ENCODE measurements at regions not wholly inside any gene's neighbourhood (a gene's known extent, or its start where the extent isn't known, plus 50 kb on each side); places are given as distances from the start of the nearest gene placed in this dataset.

- no peak for DNase-seq
Measured at GRCh38 chr6:3523271-3523670, 66.4 kb upstream of the SLC22A23 start.

- no peak for DNase-seq
Measured at GRCh38 chr6:3522561-3523260, 65.9 kb upstream of the SLC22A23 start.

- DNase-seq: no peak
Measured at GRCh38 chr6:3520281-3521230, 63.7 kb upstream of the SLC22A23 start.

GRCh38 chr6:3518356-3519190 is 61.7 kb upstream of the SLC22A23 start:
- no peak for DNase-seq

- DNase-seq: no peak
Measured at GRCh38 chr6:3517350-3517749, 60.5 kb upstream of the SLC22A23 start.

- no peak for DNase-seq
Measured at GRCh38 chr6:3516092-3516491, 59.2 kb upstream of the SLC22A23 start.

GRCh38 chr6:3515669-3516068 is 58.8 kb upstream of the SLC22A23 start:
- DNase-seq: no peak

GRCh38 chr6:3513416-3513815 is 56.6 kb upstream of the SLC22A23 start:
- DNase-seq: no peak

GRCh38 chr6:3512832-3513231 is 56.0 kb upstream of the SLC22A23 start:
- DNase-seq: no peak

GRCh38 chr6:3510617-3511016 is 53.8 kb upstream of the SLC22A23 start:
- no peak for DNase-seq

GRCh38 chr6:3510178-3510577 is 53.3 kb upstream of the SLC22A23 start:
- DNase-seq: no peak

GRCh38 chr6:3509336-3509735 is 52.5 kb upstream of the SLC22A23 start:
- no peak for DNase-seq

- no peak for DNase-seq
Measured at GRCh38 chr6:3506751-3507383, 50.0 kb upstream of the SLC22A23 start.
